Heart left ventricle (tissue), 13 donors: ENCODE measurements at regions not wholly inside any gene's neighbourhood (a gene's known extent, or its start where the extent isn't known, plus 50 kb on each side); places are given as distances from the start of the nearest gene placed in this dataset.

ENCODE experiments used
- CTCF ChIP-seq, 12 donors: fragments of 200-600 bp; sonication (generic) in 4 of 12; IDR thresholded peaks; one replicate each; pipeline versions ENCODE4 v1.5.0 to v1.8.0; 2018 to 2022; ENCODE audit warnings: antibody characterized with exemption in 12 of 12, mild to moderate bottlenecking in 5 of 12
- POLR2A ChIP-seq, 2 donors: fragments of 450-650 bp; IDR thresholded peaks; one replicate each; pipeline ENCODE4 v1.6.1; 2017; ENCODE audit warnings: antibody characterized with exemption in 2 of 2, mild to moderate bottlenecking in 2 of 2, moderate library complexity in 2 of 2
- donor health status: ischemic (EF 13 %, LVEDD 7.1; RV severe dilation, severe dysfunction).
- donor health status: DM: no; HTN: yes; CAD: no.
- donor health status: DM: no; HTN: no; CAD: no.
- donor health status: ischemic (EF 25% LVEDD 6.9; RV normal size, moderate dysfunction).
- donor health status: ischemic (EF 25% LVEDD 5.7; RV mildly dilated, moderate dysfunction).
- donor health status: ischemic (EF 35%, LVEDD 5.7; RV mildly dilated, moderate dysfunction).
- donor health status: nonischemic (EF 11% LVEDD 7.7; RV severe dilation, severe dysfunction).
- donor health status: DM: yes; HTN: yes; CAD: no.
- donor health status: PGD.
- donor health status: ischemic (EF 29% LVEDD 5.4; RV normal size, mild dysfunction).
- donor health status: nonischemic (EF 23%, LVEDD 6.1; RV moderate dilation, normal function).

- TF ChIP-seq CTCF (IDR thresholded peaks at IDR 0.05) (no peak), POLR2A (IDR thresholded peaks at IDR 0.05) (no peak)
These were observed 98.2 kb upstream of the RASGRP1 start for GRCh38 chr15:38662805-38663204.
